Suprapubic skin (tissue), 4 donors: ENCODE measurements at regions not wholly inside any gene's neighbourhood (a gene's known extent, or its start where the extent isn't known, plus 50 kb on each side); places are given as distances from the start of the nearest gene placed in this dataset.

ENCODE experiments used
- DNase-seq, 2 donors: peaks; one replicate each; pipeline ENCODE4 v3.0.0-alpha.2; 2019; ENCODE audit warnings: low spot score in 2 of 2
- H3K27ac ChIP-seq: fragments of 200-600 bp; sonication (generic); one replicate; pipeline ENCODE4 v1.5.1; 2019
- H3K27me3 ChIP-seq: fragments of 200-600 bp; sonication (generic); one replicate; pipeline ENCODE4 v1.5.1; 2019
- H3K36me3 ChIP-seq: fragments of 200-600 bp; sonication (generic); one replicate; pipeline ENCODE4 v1.5.1; 2019
- H3K4me1 ChIP-seq: fragments of 200-600 bp; sonication (generic); one replicate; pipeline ENCODE4 v1.5.1; 2019
- H3K4me3 ChIP-seq: fragments of 200-600 bp; sonication (generic); one replicate; pipeline ENCODE4 v1.5.1; 2019; ENCODE audit warnings: mild to moderate bottlenecking
- H3K9me3 ChIP-seq: fragments of 200-600 bp; sonication (generic); one replicate; pipeline ENCODE4 v1.5.1; 2019
- EP300 ChIP-seq: sonication (generic); formaldehyde crosslinking; IDR thresholded peaks from one replicate; pipeline ENCODE4 v1.6.1; 2017; ENCODE audit warnings: antibody characterized with exemption
- POLR2A ChIP-seq, 2 donors: fragments of 450-650 bp; IDR thresholded peaks; one replicate each; pipeline ENCODE4 v1.6.1; 2017; ENCODE audit warnings: antibody characterized with exemption in 2 of 2, mild to moderate bottlenecking in 2 of 2, moderate library complexity in 2 of 2
- POLR2AphosphoS5 ChIP-seq, 3 donors: sonication (generic); formaldehyde crosslinking; IDR thresholded peaks; one replicate each; pipeline ENCODE4 v1.6.1; 2017; ENCODE audit warnings: antibody characterized with exemption in 3 of 3
- WGBS: methylation state at CpG from one replicate; pipeline ENCODE4 v1.1.5; 2018; 5-methylcytosine and 5-hydroxymethylcytosine counted together
- TF ChIP-seq, protein P1 (sequence below), 2 donors: fragments of 200-600 bp in 1 of 2; fragments of 450-650 bp in 1 of 2; sonication (generic) in 1 of 2; IDR thresholded peaks; one replicate each; pipeline ENCODE4 v1.5.1; 2016 to 2019; ENCODE audit warnings: antibody characterized with exemption in 2 of 2, mild to moderate bottlenecking in 1 of 2, moderate library complexity in 1 of 2

GRCh38 chr7:53596230-53596629, 560.8 kb downstream of the POM121L12 start:
- DNase-seq, result no peak
- TF ChIP-seq POLR2AphosphoS5 (IDR thresholded peaks at IDR 0.05) (no peak), POLR2A (IDR thresholded peaks at IDR 0.05) (no peak), EP300 (no peak)
- TF ChIP-seq, protein P1, sequence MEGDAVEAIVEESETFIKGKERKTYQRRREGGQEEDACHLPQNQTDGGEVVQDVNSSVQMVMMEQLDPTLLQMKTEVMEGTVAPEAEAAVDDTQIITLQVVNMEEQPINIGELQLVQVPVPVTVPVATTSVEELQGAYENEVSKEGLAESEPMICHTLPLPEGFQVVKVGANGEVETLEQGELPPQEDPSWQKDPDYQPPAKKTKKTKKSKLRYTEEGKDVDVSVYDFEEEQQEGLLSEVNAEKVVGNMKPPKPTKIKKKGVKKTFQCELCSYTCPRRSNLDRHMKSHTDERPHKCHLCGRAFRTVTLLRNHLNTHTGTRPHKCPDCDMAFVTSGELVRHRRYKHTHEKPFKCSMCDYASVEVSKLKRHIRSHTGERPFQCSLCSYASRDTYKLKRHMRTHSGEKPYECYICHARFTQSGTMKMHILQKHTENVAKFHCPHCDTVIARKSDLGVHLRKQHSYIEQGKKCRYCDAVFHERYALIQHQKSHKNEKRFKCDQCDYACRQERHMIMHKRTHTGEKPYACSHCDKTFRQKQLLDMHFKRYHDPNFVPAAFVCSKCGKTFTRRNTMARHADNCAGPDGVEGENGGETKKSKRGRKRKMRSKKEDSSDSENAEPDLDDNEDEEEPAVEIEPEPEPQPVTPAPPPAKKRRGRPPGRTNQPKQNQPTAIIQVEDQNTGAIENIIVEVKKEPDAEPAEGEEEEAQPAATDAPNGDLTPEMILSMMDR (IDR thresholded peaks at IDR 0.05), result no peak
- Histone ChIP-seq H3K27ac (no peak overlapping the region), H3K4me3 (no peak overlapping the region), H3K27me3 (no peaks in the 10 kb centered on the region), H3K36me3 (no peaks in the 10 kb centered on the region), H3K4me1 (no peaks in the 10 kb centered on the region), H3K9me3 (no peaks in the 10 kb centered on the region)
- WGBS, result 63% methylated on average over 1 of the region's 1 CpG

- no peak overlapping the region for H3K4me3 ChIP-seq
- H3K36me3 ChIP-seq, result no peaks in the 10 kb centered on the region
- peaks cover 11% of the 10 kb centered on the region for H3K4me1 ChIP-seq
- 77% methylated on average over 4 of the region's 4 CpGs for WGBS
- H3K27ac ChIP-seq, result no peak overlapping the region
- H3K27me3 ChIP-seq, result no peaks in the 10 kb centered on the region
- no peak for TF ChIP-seq EP300
- no peak for TF ChIP-seq POLR2A (IDR thresholded peaks at IDR 0.05)
- TF ChIP-seq POLR2AphosphoS5 (IDR thresholded peaks at IDR 0.05), result no peak
- TF ChIP-seq, protein P1 (IDR thresholded peaks at IDR 0.05), result no peak
- DNase-seq, result no peak
- H3K9me3 ChIP-seq, result no peaks in the 10 kb centered on the region
These were observed 564.9 kb downstream of the POM121L12 start for GRCh38 chr7:53600296-53600695.

- Histone ChIP-seq H3K27ac (peak overlapping the region; percentile 27), H3K36me3 (no peaks in the 10 kb centered on the region), H3K4me3 (no peak overlapping the region), H3K27me3 (no peaks in the 10 kb centered on the region), H3K4me1 (peaks cover 11% of the 10 kb centered on the region), H3K9me3 (no peaks in the 10 kb centered on the region)
- no peak for DNase-seq
- WGBS, result 80% methylated on average over 1 of the region's 6 CpGs
- TF ChIP-seq POLR2AphosphoS5 (IDR thresholded peaks at IDR 0.05), result no peak
- TF ChIP-seq, protein P1 (IDR thresholded peaks at IDR 0.05), result no peak
- TF ChIP-seq EP300, result no peak
- TF ChIP-seq POLR2A (IDR thresholded peaks at IDR 0.05), result no peak
These were observed 567.5 kb downstream of the POM121L12 start for GRCh38 chr7:53602817-53603418.

DNA sequence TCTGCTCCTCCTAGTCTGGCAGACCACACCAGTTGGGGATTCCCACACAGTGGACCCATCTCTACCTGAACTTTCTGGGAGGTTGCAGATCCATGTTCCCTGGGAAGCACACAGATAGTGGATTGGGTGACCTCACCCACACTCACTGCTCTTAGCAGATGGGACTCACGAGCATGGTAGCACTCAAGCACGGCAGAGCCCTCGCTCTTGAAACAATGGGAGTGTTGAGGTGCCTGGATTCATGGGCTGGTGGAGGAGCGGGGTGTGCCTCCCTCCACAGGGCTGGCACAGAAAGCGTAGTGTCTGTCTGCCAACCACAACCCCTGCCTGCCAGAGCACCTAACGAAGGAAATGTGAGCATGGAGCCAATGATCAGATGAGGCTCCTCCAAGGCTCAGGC, 568.0 kb downstream of the POM121L12 start:
- DNase-seq, result no peak
- H3K27ac ChIP-seq, result peak overlapping the region; percentile 27
- no peak overlapping the region for H3K4me3 ChIP-seq
- no peaks in the 10 kb centered on the region for H3K9me3 ChIP-seq
- H3K27me3 ChIP-seq, result no peaks in the 10 kb centered on the region
- H3K4me1 ChIP-seq, result peaks cover 11% of the 10 kb centered on the region
- TF ChIP-seq POLR2A (IDR thresholded peaks at IDR 0.05) (no peak), EP300 (no peak), POLR2AphosphoS5 (IDR thresholded peaks at IDR 0.05) (no peak)
- TF ChIP-seq, protein P1 (IDR thresholded peaks at IDR 0.05), result no peak
- H3K36me3 ChIP-seq, result no peaks in the 10 kb centered on the region
- 44% methylated on average over 3 of the region's 6 CpGs for WGBS

DNA sequence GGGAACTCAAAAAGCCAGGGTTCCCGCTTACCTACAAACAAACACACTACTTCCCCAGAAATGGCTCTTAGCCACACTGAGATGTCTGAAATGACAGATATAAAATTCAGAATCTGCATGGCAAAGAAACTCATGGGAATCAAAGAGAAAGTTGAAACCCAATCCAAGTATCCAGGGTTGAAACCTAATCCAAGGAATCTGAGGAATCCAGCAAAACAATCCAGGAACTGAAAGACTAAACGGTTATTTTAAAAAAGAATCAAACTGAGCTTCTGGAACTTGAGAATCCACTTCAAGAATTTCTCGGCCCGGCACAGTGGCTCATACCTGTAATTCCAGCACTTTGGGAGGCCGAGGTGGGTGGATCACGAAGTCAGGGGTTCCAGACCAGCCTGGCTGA, 568.8 kb downstream of the POM121L12 start:
- Histone ChIP-seq H3K9me3 (no peaks in the 10 kb centered on the region), H3K4me3 (no peak overlapping the region), H3K27ac (no peak overlapping the region), H3K27me3 (no peaks in the 10 kb centered on the region), H3K4me1 (peaks cover 11% of the 10 kb centered on the region), H3K36me3 (no peaks in the 10 kb centered on the region)
- WGBS, result 61% methylated on average over 6 of the region's 6 CpGs
- DNase-seq, result no peak
- TF ChIP-seq, protein P1 (IDR thresholded peaks at IDR 0.05), result no peak
- TF ChIP-seq POLR2A (IDR thresholded peaks at IDR 0.05) (no peak), EP300 (no peak), POLR2AphosphoS5 (IDR thresholded peaks at IDR 0.05) (no peak)
